Hepatic stellate cell (primary cell): ENCODE measurements at regions not wholly inside any gene's neighbourhood (a gene's known extent, or its start where the extent isn't known, plus 50 kb on each side); places are given as distances from the start of the nearest gene placed in this dataset.

ENCODE experiments used
- DNase-seq: peaks from one replicate; pipeline ENCODE4 v3.0.0; 2011; ENCODE audit warnings: low spot score

DNA sequence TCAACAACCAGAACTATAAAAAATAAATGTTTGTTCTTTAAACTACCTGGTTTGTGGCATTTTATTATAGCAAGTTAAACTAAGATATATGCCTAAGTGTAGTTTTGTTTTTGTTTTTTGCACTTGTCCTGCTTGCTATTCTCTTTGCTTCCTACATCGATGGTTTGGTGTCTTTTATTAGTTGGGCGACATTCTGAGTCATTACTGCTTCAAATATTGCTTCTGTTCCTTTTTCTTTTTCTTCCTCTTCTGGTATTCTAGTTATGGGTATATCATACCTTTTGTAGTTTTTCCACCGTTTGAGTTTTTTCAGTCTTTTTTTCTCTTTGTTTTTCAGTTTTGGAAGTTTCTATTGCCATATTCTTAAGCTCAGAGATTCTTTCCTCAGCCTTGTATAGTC is 86.9 kb downstream of the MACIR start:
- DNase-seq, result no peak

DNA sequence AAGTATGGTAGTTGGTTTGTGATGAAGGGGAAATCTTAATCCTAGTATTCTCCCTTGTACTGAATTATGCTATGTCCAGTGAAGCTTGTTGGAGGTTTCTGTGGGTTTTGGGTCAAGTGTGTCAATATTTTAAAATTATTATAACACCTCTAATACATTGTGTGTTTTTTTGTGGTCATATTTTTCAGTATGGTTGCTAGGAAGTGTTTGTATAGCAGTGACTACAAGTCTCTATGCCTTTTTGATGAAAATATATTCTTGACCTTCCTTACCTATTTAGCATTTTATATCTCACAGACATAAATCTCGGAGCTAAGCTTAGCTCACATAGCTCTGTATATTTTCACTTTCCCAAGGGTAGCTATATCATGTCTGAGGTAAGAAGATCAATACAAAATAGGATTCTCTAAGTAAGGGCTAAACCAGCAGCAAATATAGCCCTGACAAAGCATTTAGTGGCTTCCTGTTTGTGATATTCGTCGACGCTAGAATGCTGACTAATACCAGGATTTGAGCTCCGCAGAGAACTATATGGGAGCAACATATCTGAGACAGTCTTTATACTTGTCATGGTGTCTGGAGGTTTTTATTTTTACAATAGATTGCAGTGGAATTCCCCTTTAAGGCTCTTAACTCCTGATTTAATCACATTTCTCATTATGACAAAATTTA is 82.3 kb downstream of the MACIR start:
- no peak for DNase-seq

DNA sequence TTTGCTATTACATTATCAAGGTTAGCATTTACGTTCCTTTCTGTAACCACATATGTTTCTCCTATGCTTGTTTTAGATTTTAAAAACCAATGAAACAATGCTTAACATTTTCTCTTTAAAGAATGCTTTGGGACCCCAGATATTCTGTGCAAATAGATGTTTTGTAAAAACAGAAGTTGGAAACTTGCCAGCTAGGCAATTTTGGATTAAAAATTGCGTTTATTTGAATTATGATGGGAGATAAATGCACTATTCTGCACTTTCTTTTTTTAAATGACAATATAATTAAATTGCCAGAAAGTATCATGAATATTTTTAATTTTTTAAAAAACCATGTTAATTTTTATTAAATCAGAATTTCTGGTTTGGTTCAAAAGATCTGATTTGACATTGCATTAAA is 81.6 kb downstream of the MACIR start:
- no peak for DNase-seq

DNA sequence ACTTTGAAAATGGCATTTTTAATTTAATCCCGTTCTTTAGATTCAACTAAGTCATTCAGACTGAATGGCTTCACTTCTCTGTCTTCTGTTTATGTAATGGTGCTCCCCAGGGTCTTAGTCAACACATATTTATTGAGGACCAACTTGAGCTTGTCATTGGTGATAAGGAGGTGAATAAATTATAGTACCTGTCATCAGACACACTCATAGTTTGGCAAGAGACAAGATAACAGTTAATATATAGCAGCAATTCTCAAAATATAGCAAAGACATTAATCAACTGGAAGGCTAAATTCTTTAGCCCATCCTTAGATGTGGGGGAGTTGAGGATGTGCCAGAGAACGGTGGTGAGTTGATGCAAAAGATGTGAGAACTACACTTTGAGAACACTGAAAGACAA is 78.4 kb downstream of the MACIR start:
- DNase-seq, result no peak

DNA sequence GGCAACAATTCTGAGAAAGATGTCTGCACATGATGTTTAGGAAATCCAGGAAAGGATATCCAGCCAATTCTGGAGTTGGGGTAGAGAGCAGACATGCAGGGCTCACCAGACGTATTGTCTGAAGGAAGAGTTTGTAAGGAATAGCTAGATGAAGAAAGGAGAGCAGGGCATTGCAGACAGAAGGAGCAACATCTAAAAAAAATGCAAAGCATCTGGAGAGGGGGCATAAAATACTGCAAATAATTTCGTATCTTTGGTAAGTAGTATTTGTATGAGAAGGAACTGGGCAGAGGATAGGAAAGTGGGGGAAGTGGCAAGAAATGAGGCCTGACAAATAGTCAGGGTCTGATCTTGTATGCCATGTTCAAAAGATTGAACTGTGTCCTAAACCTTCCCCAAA is 74.8 kb downstream of the MACIR start:
- no peak for DNase-seq

DNA sequence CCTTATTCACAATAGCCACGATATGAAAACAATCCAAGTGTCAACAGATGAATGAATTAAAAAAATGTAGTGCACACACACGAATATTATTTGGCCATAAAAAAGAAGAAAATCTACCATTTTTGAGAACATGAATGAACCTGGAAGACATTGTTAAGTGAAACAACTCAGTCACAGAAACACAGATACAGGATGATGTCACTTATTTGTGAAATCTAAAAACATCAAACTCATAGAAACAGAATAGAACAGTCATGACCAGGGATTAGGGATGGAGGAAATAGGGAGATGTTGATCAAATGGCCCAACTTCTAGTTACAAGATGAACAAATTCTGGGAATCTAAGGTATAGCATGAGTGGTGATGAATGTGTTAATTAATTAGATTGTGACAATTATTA is 72.3 kb downstream of the MACIR start:
- no peak for DNase-seq
